ENCODE measurements at regions not wholly inside any gene's neighbourhood (a gene's known extent, or its start where the extent isn't known, plus 50 kb on each side); places are given as distances from the start of the nearest gene placed in this dataset.

DNA sequence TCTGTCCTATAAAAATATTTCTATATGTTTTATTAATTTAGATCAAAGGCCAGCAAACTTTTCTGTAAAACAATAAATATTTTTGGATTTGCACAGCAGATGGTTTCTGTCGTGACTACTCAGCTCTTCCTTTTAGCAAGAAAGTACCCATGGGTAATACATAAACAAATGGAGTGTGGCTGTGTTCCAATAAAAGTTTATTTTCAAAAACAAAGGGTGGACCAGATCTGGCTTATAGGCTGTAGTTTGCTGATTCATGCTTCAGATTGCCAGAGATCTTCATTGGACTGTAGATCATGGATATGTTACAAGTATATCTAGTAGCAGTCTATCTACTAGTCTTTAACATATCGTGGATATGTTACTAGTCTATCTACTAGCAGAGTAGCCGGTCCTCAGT is 590.5 kb downstream of the CSNK1G3 start:
- TF ChIP-seq EZH2 (IDR thresholded peaks at IDR 0.05) (no peak), EGR1 (IDR thresholded peaks at IDR 0.05; ENCODE audit: low read depth) (no peak), EZH2phosphoT487 (IDR thresholded peaks at IDR 0.05; ENCODE audit: borderline replicate concordance) (no peak)
- TF ChIP-seq, protein P1, sequence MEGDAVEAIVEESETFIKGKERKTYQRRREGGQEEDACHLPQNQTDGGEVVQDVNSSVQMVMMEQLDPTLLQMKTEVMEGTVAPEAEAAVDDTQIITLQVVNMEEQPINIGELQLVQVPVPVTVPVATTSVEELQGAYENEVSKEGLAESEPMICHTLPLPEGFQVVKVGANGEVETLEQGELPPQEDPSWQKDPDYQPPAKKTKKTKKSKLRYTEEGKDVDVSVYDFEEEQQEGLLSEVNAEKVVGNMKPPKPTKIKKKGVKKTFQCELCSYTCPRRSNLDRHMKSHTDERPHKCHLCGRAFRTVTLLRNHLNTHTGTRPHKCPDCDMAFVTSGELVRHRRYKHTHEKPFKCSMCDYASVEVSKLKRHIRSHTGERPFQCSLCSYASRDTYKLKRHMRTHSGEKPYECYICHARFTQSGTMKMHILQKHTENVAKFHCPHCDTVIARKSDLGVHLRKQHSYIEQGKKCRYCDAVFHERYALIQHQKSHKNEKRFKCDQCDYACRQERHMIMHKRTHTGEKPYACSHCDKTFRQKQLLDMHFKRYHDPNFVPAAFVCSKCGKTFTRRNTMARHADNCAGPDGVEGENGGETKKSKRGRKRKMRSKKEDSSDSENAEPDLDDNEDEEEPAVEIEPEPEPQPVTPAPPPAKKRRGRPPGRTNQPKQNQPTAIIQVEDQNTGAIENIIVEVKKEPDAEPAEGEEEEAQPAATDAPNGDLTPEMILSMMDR (IDR thresholded peaks at IDR 0.05 in 2 of 3, conservative IDR thresholded peaks at IDR 0.05 in 1 of 3; ENCODE audit: borderline replicate concordance in 1 of 3, insufficient read depth in 1 of 3, low read depth in 2 of 3, low read length in 2 of 3) = no peak

Measured in HCT116 (cell line).